ENCODE measurements at regions not wholly inside any gene's neighbourhood (a gene's known extent, or its start where the extent isn't known, plus 50 kb on each side); places are given as distances from the start of the nearest gene placed in this dataset.

DNA sequence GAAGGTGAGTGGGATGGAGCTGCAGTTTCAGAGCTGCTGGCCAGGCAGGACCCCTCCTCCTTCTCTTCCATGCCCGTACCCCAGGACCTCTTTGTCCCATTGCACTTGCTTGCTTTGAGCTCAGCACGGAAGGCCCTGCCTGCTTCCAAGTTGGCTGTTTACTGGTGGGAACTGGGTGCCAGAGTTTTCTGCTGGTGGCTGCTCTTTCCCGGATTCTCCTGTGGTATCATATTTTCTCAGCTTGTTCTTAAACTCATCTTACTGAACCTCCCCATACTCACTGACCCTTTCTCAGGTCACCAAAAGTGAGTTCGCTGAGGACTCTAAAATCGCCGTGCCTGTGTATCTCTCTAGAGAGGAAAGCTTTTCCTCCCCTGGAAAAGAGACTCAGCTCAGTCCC is 297.7 kb upstream of the TNP1 start:
- TF ChIP-seq, protein P1, sequence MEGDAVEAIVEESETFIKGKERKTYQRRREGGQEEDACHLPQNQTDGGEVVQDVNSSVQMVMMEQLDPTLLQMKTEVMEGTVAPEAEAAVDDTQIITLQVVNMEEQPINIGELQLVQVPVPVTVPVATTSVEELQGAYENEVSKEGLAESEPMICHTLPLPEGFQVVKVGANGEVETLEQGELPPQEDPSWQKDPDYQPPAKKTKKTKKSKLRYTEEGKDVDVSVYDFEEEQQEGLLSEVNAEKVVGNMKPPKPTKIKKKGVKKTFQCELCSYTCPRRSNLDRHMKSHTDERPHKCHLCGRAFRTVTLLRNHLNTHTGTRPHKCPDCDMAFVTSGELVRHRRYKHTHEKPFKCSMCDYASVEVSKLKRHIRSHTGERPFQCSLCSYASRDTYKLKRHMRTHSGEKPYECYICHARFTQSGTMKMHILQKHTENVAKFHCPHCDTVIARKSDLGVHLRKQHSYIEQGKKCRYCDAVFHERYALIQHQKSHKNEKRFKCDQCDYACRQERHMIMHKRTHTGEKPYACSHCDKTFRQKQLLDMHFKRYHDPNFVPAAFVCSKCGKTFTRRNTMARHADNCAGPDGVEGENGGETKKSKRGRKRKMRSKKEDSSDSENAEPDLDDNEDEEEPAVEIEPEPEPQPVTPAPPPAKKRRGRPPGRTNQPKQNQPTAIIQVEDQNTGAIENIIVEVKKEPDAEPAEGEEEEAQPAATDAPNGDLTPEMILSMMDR (IDR thresholded peaks at IDR 0.05) = no peak
- no peak for TF ChIP-seq ZFX (IDR thresholded peaks at IDR 0.05; ENCODE audit: borderline replicate concordance)
